H1 (cell line): ENCODE measurements at regions not wholly inside any gene's neighbourhood (a gene's known extent, or its start where the extent isn't known, plus 50 kb on each side); places are given as distances from the start of the nearest gene placed in this dataset.

ENCODE experiments used
- CTCF ChIA-PET: fragments of 300-600 bp; sonication (Branson Sonifier 250); formaldehyde crosslinking; loops from one replicate; lab custom pipeline; 2021; ENCODE audit not compliant: partially characterized antibody; lab: Charles Lee
- POLR2A ChIA-PET: fragments of 300-600 bp; sonication (Branson Sonifier 250); formaldehyde crosslinking; loops from one replicate; lab custom pipeline; 2021; ENCODE audit warnings: inconsistent platforms; ENCODE audit not compliant: partially characterized antibody; lab: Charles Lee
- DNase-seq, 2 experiments: peaks; one replicate each; pipeline versions ENCODE4 v3.0.0 to v3.0.0-alpha.2; 2010 to 2022; ENCODE audit warnings: low spot score in 2 of 2, low read depth in 1 of 2, mixed read lengths in 1 of 2
- FAIRE-seq: peaks from 2 replicates; lab custom pipeline; 2011; peaks lifted over from hg19 to GRCh38; lab: Jason Lieb, UNC
- H2AFZ ChIP-seq: 2 replicates; pipeline ENCODE4 v1.8.1; 2012; ENCODE audit warnings: low read length, inconsistent platforms
- H2AK5ac ChIP-seq: 2 replicates; pipeline ENCODE4 v1.6.1; 2013; ENCODE audit warnings: low read depth, low read length
- H2BK120ac ChIP-seq: replicated peaks from 2 replicates; pipeline ENCODE3; 2013; ENCODE audit warnings: low read depth, low read length, inconsistent platforms
- H2BK12ac ChIP-seq: 2 replicates; pipeline ENCODE4 v1.6.1; 2013; ENCODE audit warnings: low read depth, low read length
- H2BK15ac ChIP-seq: 2 replicates; pipeline ENCODE4 v1.6.1; 2013; ENCODE audit warnings: low read length
- H2BK20ac ChIP-seq: 2 replicates; pipeline ENCODE4 v1.6.1; 2013; ENCODE audit warnings: low read length
- H2BK5ac ChIP-seq: 2 replicates; pipeline ENCODE4 v1.6.1; 2013; ENCODE audit warnings: low read depth, low read length
- H3K14ac ChIP-seq: 2 replicates; pipeline ENCODE4 v1.6.1; 2013; ENCODE audit warnings: inconsistent platforms; ENCODE audit not compliant: insufficient read length
- H3K18ac ChIP-seq: 2 replicates; pipeline ENCODE4 v1.6.1; 2013; ENCODE audit warnings: low read length; ENCODE audit errors: extremely low read depth
- H3K23ac ChIP-seq: 2 replicates; pipeline ENCODE4 v1.6.1; 2013; ENCODE audit warnings: inconsistent platforms; ENCODE audit not compliant: insufficient read length
- H3K23me2 ChIP-seq: 2 replicates; pipeline ENCODE4 v1.6.1; 2013; ENCODE audit warnings: low read depth, low read length
- H3K27ac ChIP-seq: 2 replicates; pipeline ENCODE4 v1.6.1; 2011; ENCODE audit warnings: low read depth, low read length, inconsistent platforms
- H3K27me3 ChIP-seq, 4 experiments: replicated peaks in 1 of 4; 1 replicate in 1 of 4; 2 replicates in 3 of 4; pipeline versions ENCODE4 v1.6.1 to v1.8.1; 2011 to 2013; ENCODE audit warnings: low read length in 3 of 4, mild to moderate bottlenecking in 3 of 4, inconsistent platforms in 2 of 4, mixed read lengths in 2 of 4, moderate library complexity in 1 of 4; ENCODE audit not compliant: control insufficient read depth in 3 of 4, insufficient read depth in 3 of 4; ENCODE audit errors: extremely low read depth in 1 of 4
- H3K36me3 ChIP-seq, 4 experiments: 2 replicates each; pipeline versions ENCODE4 v1.6.1 to v1.8.1; 2011 to 2013; ENCODE audit warnings: mild to moderate bottlenecking in 4 of 4, low read length in 3 of 4, moderate library complexity in 2 of 4, control low read depth in 1 of 4, inconsistent platforms in 1 of 4; ENCODE audit not compliant: insufficient read depth in 4 of 4, control insufficient read depth in 2 of 4
- H3K4ac ChIP-seq: replicated peaks from 2 replicates; pipeline ENCODE3; 2013; ENCODE audit warnings: low read length, low read depth, mixed read lengths, inconsistent platforms; ENCODE audit not compliant: insufficient read length
- H3K4me1 ChIP-seq, 4 experiments: replicated peaks in 1 of 4; 1 replicate in 1 of 4; 2 replicates in 3 of 4; pipeline versions ENCODE4 v1.6.1 to v1.8.1; 2011 to 2013; ENCODE audit warnings: low read length in 3 of 4, inconsistent platforms in 2 of 4, mixed read lengths in 1 of 4; ENCODE audit not compliant: insufficient read depth in 4 of 4, control insufficient read depth in 3 of 4
- H3K4me2 ChIP-seq, 2 experiments: 2 replicates each; pipeline versions ENCODE4 v1.6.1 to v1.8.1; 2011 to 2013; ENCODE audit warnings: low read depth in 2 of 2, low read length in 2 of 2, control low read depth in 1 of 2, inconsistent platforms in 1 of 2, mild to moderate bottlenecking in 1 of 2; ENCODE audit not compliant: insufficient read depth in 1 of 2
- H3K4me3 ChIP-seq, 4 experiments: fragments of 200-600, 300-600 bp in 1 of 4; sonication (generic), shearing (Covaris generic), sonication (Bioruptor Twin) in 1 of 4; 2 replicates each; pipeline versions ENCODE4 v1.5.1 to v1.8.1; 2011 to 2016; ENCODE audit warnings: low read length in 4 of 4, low read depth in 3 of 4, control low read depth in 2 of 4, inconsistent platforms in 2 of 4, mild to moderate bottlenecking in 2 of 4, mixed read lengths in 1 of 4, moderate library complexity in 1 of 4; ENCODE audit not compliant: insufficient read depth in 2 of 4; ENCODE audit errors: extremely low read depth in 1 of 4
- H3K56ac ChIP-seq: replicated peaks from 2 replicates; pipeline ENCODE3; 2013; ENCODE audit warnings: low read depth, mild to moderate bottlenecking, mixed read lengths, low read length, inconsistent platforms; ENCODE audit not compliant: insufficient read length
- H3K79me1 ChIP-seq: 2 replicates; pipeline ENCODE4 v1.6.1; 2013; ENCODE audit warnings: low read depth, low read length, control low read depth
- H3K79me2 ChIP-seq, 2 experiments: 2 replicates each; pipeline versions ENCODE4 v1.6.1 to v1.8.1; 2012 to 2013; ENCODE audit warnings: low read length in 2 of 2, mild to moderate bottlenecking in 2 of 2, inconsistent platforms in 1 of 2; ENCODE audit not compliant: insufficient read depth in 2 of 2, control insufficient read depth in 1 of 2
- H3K9ac ChIP-seq, 4 experiments: replicated peaks in 1 of 4; 1 replicate in 1 of 4; 2 replicates in 3 of 4; pipeline versions ENCODE4 v1.6.1 to v1.8.1; 2011 to 2013; ENCODE audit warnings: low read depth in 3 of 4, low read length in 3 of 4, control low read depth in 2 of 4, mild to moderate bottlenecking in 2 of 4, moderate library complexity in 2 of 4, inconsistent platforms in 1 of 4; ENCODE audit errors: extremely low read depth in 1 of 4
- H3K9me3 ChIP-seq, 2 experiments: 2 replicates each; pipeline versions ENCODE4 v1.6.1 to v1.8.1; 2012 to 2013; ENCODE audit warnings: mild to moderate bottlenecking in 2 of 2, moderate library complexity in 2 of 2, control low read depth in 1 of 2, inconsistent platforms in 1 of 2, low read depth in 1 of 2, low read length in 1 of 2, mixed read lengths in 1 of 2; ENCODE audit not compliant: insufficient read depth in 2 of 2
- H4K20me1 ChIP-seq, 2 experiments: replicated peaks in 1 of 2; 2 replicates each; pipeline versions ENCODE3 to v1.8.1; 2011 to 2013; ENCODE audit warnings: inconsistent platforms in 2 of 2, low read length in 2 of 2, mild to moderate bottlenecking in 1 of 2; ENCODE audit not compliant: insufficient read depth in 2 of 2, control insufficient read depth in 1 of 2
- H4K5ac ChIP-seq: 2 replicates; pipeline ENCODE4 v1.6.1; 2013; ENCODE audit warnings: low read length, low read depth, mixed read lengths, inconsistent platforms; ENCODE audit not compliant: insufficient read length
- H4K8ac ChIP-seq: 2 replicates; pipeline ENCODE4 v1.8.0; 2013; ENCODE audit warnings: mild to moderate bottlenecking, moderate library complexity, low read length, inconsistent platforms; ENCODE audit not compliant: insufficient read depth; ENCODE audit errors: extremely low read depth
- H4K91ac ChIP-seq: replicated peaks from 2 replicates; pipeline ENCODE3; 2013; ENCODE audit warnings: low read length, mixed read lengths, inconsistent platforms; ENCODE audit not compliant: insufficient read length
- BACH1 ChIP-seq: IDR thresholded peaks from 2 replicates; pipeline ENCODE4 v1.6.1; 2012; ENCODE audit warnings: low read length, improper control_type of control experiment
- CBX8 ChIP-seq: fragments of 300-800, 300-1000 bp; sonication (generic); IDR thresholded peaks from 2 replicates; pipeline ENCODE4 v1.7.1; 2016; ENCODE audit warnings: low read depth, low read length, borderline replicate concordance
- E2F6 ChIP-seq: IDR thresholded peaks from 2 replicates; pipeline ENCODE4 v1.6.1; 2012; ENCODE audit warnings: inconsistent platforms
- GABPA ChIP-seq: IDR thresholded peaks from 2 replicates; pipeline ENCODE4 v1.6.1; 2011; ENCODE audit warnings: mild to moderate bottlenecking, low read length, moderate library complexity, borderline replicate concordance; ENCODE audit not compliant: insufficient read depth
- JUN ChIP-seq: IDR thresholded peaks from 2 replicates; pipeline ENCODE4 v1.6.1; 2011; ENCODE audit warnings: low read depth, mild to moderate bottlenecking, improper control_type of control experiment, low read length
- RNF2 ChIP-seq: fragments of 200-900, 300-1000 bp; sonication (generic); IDR thresholded peaks from 2 replicates; pipeline ENCODE4 v1.7.1; 2016; ENCODE audit warnings: borderline replicate concordance, low read depth, mild to moderate bottlenecking, antibody characterized with exemption, low read length; ENCODE audit not compliant: poor library complexity, severe bottlenecking; ENCODE audit errors: missing control alignments
- YY1 ChIP-seq: IDR thresholded peaks from 2 replicates; pipeline ENCODE4 v1.6.1; 2011; ENCODE audit warnings: low read depth, mild to moderate bottlenecking, low read length
- WGBS, 2 experiments: shearing (Covaris generic) in 1 of 2; methylation state at CpG; one replicate each; pipeline versions ENCODE4 v1.1.6 to v1.1.7; 2013 to 2015; ENCODE audit warnings: low lambda C conversion rate in 2 of 2, mixed read lengths in 2 of 2, inconsistent platforms in 1 of 2, low coverage in 1 of 2, missing lambda C conversion rate in 1 of 2; ENCODE audit not compliant: insufficient replicate concordance in 2 of 2, insufficient coverage in 1 of 2, insufficient read length in 1 of 2; ENCODE audit errors: extremely low coverage in 1 of 2, missing lambda C conversion rate in 1 of 2; 5-methylcytosine and 5-hydroxymethylcytosine counted together

GRCh38 chr10:125491381-125491780 lies 191.6 kb downstream of the TEX36 start:
- Histone ChIP-seq H2BK20ac (no peak overlapping the region), H3K23me2 (no peaks in the 10 kb centered on the region), H2AK5ac (no peak overlapping the region), H3K4me2 (no peak overlapping the region), H4K20me1 (no peaks in the 10 kb centered on the region), H3K27ac (no peak overlapping the region), H3K79me2 (no peaks in the 10 kb centered on the region), H2AFZ (no peak overlapping the region), H3K4me3 (no peak overlapping the region), H4K5ac (no peak overlapping the region), H3K36me3 (no peaks in the 10 kb centered on the region), H2BK12ac (no peak overlapping the region), H3K14ac (no peak overlapping the region), H2BK5ac (no peak overlapping the region), H3K9me3 (no peaks in the 10 kb centered on the region), H3K9ac (no peak overlapping the region), H4K8ac (no peak overlapping the region), H3K4ac (no peak overlapping the region), H2BK15ac (no peak overlapping the region), H3K79me1 (no peaks in the 10 kb centered on the region; the same call in 1 of the 2 replicates), H3K27me3 (no peaks in the 10 kb centered on the region), H3K56ac (no peak overlapping the region), H3K4me1 (no peaks in the 10 kb centered on the region), H3K23ac (no peak overlapping the region), H4K91ac (no peak overlapping the region), H2BK120ac (no peak overlapping the region), H3K18ac (no peak overlapping the region)
- ChIA-PET CTCF (interaction anchor here (0.7 to 1.0 kb wide), 2 partner anchors 26 to 434 kb away, joined by 3 read pairs; no protein-coding TSS in a partner anchor), POLR2A (no interaction called here)
- WGBS, 2 experiments, result 93% methylated on average over 2 of the region's 2 CpGs; no CpG with 5 or more reads in 1 of the 2 experiments
- DNase-seq (no peak), FAIRE-seq (no peak)
- no peak for TF ChIP-seq RNF2
- TF ChIP-seq JUN, result no peak
- no peak for TF ChIP-seq CBX8
- no peak for TF ChIP-seq YY1
- TF ChIP-seq BACH1, result no peak
- no peak for TF ChIP-seq GABPA
- TF ChIP-seq E2F6, result no peak
